Activated CD4-positive, alpha-beta memory T cell treated with anti-CD3 and anti-CD28 coated beads, Interleukin-2, amount 10 ng/mL, durations not matched to agents 7 days and 5 days (primary cell): ENCODE measurements at regions not wholly inside any gene's neighbourhood (a gene's known extent, or its start where the extent isn't known, plus 50 kb on each side); places are given as distances from the start of the nearest gene placed in this dataset.

Experiments
- CTCF ChIA-PET: fragments of 350-600 bp; sonication (Branson Sonifier 250); formaldehyde crosslinking; loops from one replicate; lab custom pipeline; 2021; ENCODE audit warnings: antibody characterized with exemption, inconsistent platforms; lab: Charles Lee
- POLR2A ChIA-PET: fragments of 350-600 bp; sonication (Branson Sonifier 250); formaldehyde crosslinking; loops from one replicate; lab custom pipeline; 2021; ENCODE audit warnings: antibody characterized with exemption; lab: Charles Lee
- DNase-seq: peaks from one replicate; pipeline ENCODE4 v3.0.0-alpha.2; 2020
- H3K27ac Mint-ChIP-seq: one replicate; pipeline ENCODE4 v1.8.0; 2021; ENCODE audit warnings: mild to moderate bottlenecking, mixed read lengths
- H3K27me3 Mint-ChIP-seq: one replicate; pipeline ENCODE4 v1.8.0; 2021; ENCODE audit warnings: mixed read lengths
- H3K36me3 Mint-ChIP-seq: one replicate; pipeline ENCODE4 v1.8.0; 2021; ENCODE audit warnings: low read depth, mixed read lengths
- H3K4me1 Mint-ChIP-seq: one replicate; pipeline ENCODE4 v1.8.0; 2021; ENCODE audit warnings: mixed read lengths
- H3K4me3 Mint-ChIP-seq: one replicate; pipeline ENCODE4 v1.8.0; 2021; ENCODE audit warnings: mild to moderate bottlenecking, mixed read lengths
- H3K9me3 Mint-ChIP-seq: one replicate; pipeline ENCODE4 v1.8.0; 2021; ENCODE audit warnings: mixed read lengths

DNA sequence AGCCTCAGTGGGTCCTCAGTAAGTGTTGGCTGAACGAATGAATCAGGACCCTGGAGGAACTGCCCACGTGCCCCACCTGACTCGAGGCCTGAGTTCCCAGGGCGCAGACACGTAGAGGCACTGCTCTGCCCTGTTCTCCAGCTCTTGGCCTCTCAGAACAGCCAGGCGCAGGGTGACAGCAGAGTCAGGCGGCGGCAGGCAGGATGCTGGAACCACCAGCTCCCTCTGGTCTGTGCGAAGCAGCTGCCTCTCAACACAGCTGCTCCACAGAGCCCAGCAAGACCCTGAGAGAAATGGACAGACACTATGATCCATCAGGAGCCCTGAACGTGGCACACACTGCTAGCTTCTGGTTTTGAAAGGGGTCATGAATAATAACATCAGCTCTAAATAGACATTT lies 53.1 kb upstream of the BCO1 start:
- H3K4me1 Mint-ChIP-seq, result no peaks in the 10 kb centered on the region
- DNase-seq, result no peak
- H3K4me3 Mint-ChIP-seq, result no peak overlapping the region
- H3K27me3 Mint-ChIP-seq, result peaks cover 1% of the 10 kb centered on the region
- CTCF ChIA-PET, result no interaction called here
- POLR2A ChIA-PET, result no interaction called here
- H3K27ac Mint-ChIP-seq, result no peak overlapping the region
- no peaks in the 10 kb centered on the region for H3K36me3 Mint-ChIP-seq
- H3K9me3 Mint-ChIP-seq, result no peaks in the 10 kb centered on the region

DNA sequence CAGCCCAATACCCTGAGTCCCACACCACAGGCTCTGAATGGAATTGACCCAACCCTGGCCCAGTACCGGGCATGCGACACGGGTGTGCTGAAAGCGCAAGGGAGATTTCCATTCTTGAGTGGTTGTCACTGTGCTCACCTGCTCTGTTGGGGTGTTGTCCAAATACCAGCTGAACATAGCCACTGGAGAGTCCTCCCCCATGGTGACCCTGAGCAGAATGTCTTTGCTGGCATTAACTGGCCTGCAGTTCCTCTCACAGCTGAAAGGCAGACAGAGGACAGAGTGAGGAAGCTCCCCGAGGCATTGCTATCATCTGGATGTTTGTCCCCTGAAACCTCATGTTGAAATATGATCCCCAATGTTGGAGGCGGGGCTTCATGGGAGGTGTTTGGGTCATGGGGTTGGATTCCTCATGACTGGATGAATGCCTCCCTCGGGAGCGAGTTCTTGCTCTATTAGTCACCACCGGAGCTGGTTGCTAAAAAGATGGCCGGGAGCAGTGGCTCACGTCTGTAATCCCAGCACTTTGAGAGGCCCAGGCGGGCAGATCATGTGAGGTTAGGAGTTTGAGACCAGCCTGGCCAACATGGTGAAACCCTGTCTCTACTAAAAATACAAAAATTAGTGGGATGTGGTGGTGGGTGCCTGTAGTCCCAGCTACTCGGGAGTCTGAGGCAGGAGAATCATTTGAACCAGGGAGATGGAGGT lies 57.3 kb upstream of the BCO1 start:
- no peak overlapping the region for H3K4me3 Mint-ChIP-seq
- H3K36me3 Mint-ChIP-seq, result no peaks in the 10 kb centered on the region
- peaks cover 3% of the 10 kb centered on the region for H3K27me3 Mint-ChIP-seq
- ChIA-PET POLR2A (no interaction called here), CTCF (interaction anchor here (0.5 to 0.9 kb wide), 3 partner anchors 24 to 38 kb away, joined by 3 to 5 read pairs (median 3); no protein-coding TSS in a partner anchor)
- DNase-seq, result no peak
- no peak overlapping the region for H3K27ac Mint-ChIP-seq
- no peaks in the 10 kb centered on the region for H3K4me1 Mint-ChIP-seq
- H3K9me3 Mint-ChIP-seq, result no peaks in the 10 kb centered on the region

DNA sequence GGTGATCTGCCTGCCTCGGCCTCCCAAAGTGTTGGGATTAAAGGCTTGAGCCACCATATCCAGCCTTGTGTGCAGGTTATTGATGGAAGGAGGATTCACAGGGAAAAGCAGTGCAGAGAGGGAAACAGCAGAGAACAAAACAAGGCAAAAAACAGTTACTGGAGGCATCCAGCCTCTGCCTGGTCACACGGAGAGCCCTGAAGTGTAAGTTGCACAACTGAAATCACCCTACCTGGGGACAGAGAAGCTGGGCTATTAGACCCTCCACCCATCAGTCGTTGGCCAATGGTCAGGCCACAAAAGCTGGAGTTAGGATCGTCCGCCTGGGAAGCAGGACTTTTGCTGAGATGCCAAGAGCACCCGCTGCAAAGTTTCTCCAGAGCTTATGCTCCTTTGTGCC lies 57.9 kb upstream of the BCO1 start:
- ChIA-PET CTCF (interaction anchor here (0.9 kb wide), 1 partner anchor 25 kb away, joined by 3 read pairs; no protein-coding TSS in a partner anchor), POLR2A (no interaction called here)
- no peaks in the 10 kb centered on the region for H3K4me1 Mint-ChIP-seq

DNA sequence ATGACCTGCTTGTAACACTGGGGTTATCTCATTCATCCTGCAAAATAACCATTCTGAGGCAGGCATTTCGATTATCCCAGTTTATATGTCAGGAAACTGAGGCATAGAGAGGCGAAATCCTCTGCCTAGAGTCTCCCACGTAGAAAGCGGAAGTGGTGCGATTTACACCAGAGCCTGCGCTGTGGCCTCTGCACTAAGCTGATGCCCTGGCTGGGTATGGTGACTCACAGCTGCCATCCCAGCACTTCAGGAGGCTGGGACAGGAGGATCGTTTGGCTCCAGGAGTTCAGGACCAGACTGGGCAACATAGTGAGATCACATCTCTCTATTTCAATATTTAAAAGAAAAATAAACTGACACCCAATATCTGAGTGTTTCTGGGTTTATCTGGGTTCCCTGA lies 59.3 kb upstream of the BCO1 start:
- Mint-ChIP-seq H3K27me3 (peaks cover 3% of the 10 kb centered on the region), H3K9me3 (no peaks in the 10 kb centered on the region), H3K4me1 (no peaks in the 10 kb centered on the region), H3K4me3 (no peak overlapping the region), H3K36me3 (no peaks in the 10 kb centered on the region), H3K27ac (no peak overlapping the region)
- DNase-seq, result no peak
- POLR2A ChIA-PET, result no interaction called here
- CTCF ChIA-PET, result no interaction called here

More for the DNA sequence above, 57.9 kb upstream of the BCO1 start:
- no peak overlapping the region for H3K4me3 Mint-ChIP-seq
- H3K9me3 Mint-ChIP-seq, result no peaks in the 10 kb centered on the region
- H3K36me3 Mint-ChIP-seq, result no peaks in the 10 kb centered on the region
- DNase-seq, result no peak
- peaks cover 3% of the 10 kb centered on the region for H3K27me3 Mint-ChIP-seq
- no peak overlapping the region for H3K27ac Mint-ChIP-seq

- Mint-ChIP-seq H3K27ac (no peak overlapping the region), H3K36me3 (no peaks in the 10 kb centered on the region), H3K9me3 (no peaks in the 10 kb centered on the region), H3K4me3 (no peak overlapping the region), H3K4me1 (no peaks in the 10 kb centered on the region), H3K27me3 (peaks cover 2% of the 10 kb centered on the region)
- POLR2A ChIA-PET, result no interaction called here
- CTCF ChIA-PET, result no interaction called here
- no peak for DNase-seq
These were observed 63.1 kb upstream of the BCO1 start for GRCh38 chr16:81175325-81175891.

DNA sequence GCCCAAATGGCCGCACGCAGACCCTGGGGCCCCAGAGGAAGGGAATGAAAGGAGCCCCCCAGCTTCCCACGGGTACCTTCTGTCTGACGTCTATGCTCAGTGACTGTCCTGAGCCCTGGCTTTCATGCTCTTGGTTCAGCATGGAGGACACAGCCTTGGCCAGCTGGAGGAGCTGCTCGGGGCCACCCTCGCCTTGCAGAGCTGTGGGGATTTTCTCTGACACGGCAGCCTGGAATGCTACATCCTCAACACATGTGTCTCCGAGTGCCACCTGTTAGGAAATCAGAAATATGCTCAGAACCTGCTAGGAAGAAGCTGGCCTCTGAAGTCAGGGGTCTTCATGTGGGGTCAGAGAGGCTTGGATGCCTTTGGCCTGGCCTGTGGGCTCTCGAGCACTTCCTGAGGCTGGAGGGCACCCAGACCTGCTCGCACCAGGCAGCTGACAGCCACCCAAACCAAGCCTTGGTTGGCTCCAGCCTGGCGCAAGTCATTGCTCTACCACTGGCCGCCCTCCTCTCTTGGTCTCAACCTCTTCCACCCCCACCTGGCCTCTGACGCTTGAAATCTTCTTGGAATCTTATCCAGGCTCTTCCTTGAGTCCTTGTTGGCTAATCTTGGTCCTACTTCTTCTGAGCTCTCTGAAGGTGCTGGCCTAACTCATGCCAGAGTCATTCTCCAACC lies 63.7 kb upstream of the BCO1 start:
- no peak overlapping the region for H3K4me3 Mint-ChIP-seq
- H3K9me3 Mint-ChIP-seq, result no peaks in the 10 kb centered on the region
- no peaks in the 10 kb centered on the region for H3K4me1 Mint-ChIP-seq
- CTCF ChIA-PET, result no interaction called here
- POLR2A ChIA-PET, result no interaction called here
- H3K36me3 Mint-ChIP-seq, result no peaks in the 10 kb centered on the region
- peaks cover 2% of the 10 kb centered on the region for H3K27me3 Mint-ChIP-seq
- no peak overlapping the region for H3K27ac Mint-ChIP-seq
- DNase-seq, result no peak

DNA sequence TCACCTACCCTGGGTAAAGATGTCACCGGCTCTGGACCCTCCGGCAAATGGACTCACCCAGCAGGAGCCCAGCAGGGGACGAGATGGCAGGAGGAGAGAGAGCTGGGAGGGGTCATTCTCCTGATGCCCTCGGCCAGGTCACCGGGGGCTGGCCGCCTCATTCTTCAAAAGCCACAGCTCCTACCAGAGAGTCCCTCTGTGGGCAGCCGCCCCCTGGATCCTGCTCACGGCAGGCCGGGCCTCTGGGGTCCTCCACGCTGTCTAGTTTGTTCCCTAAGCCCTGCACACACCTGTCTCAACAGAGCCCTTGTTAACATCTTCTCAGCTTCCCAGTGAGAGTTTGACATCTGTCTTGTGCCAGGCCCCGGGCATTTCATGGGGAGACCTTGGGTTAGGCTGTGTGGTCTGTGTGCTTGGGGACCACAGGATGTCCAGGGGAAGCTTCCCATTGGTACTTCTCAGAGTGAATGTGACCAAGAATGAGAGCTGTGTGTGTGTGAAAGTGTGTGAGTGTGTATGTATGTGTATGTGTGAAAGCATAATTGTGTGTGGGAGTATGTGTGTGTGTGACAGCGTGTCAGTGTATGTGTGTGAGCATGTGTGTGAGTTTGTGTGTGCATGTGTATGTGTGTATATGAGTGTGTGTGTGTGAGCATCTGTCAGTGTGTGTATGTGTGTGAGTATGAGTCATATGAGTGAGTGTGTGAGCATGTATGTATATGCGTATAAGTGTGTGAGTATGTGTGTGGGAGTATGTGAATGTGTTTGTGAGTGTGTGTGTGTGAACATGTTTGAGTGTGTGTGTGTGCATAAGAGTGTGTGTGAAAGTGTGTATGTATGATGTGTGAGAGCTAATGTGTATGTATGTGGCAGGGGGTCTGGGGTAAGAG lies 65.5 kb upstream of the BCO1 start:
- CTCF ChIA-PET, result no interaction called here
- H3K9me3 Mint-ChIP-seq, result no peaks in the 10 kb centered on the region
- H3K27ac Mint-ChIP-seq, result no peak overlapping the region
- H3K27me3 Mint-ChIP-seq, result peaks cover 2% of the 10 kb centered on the region
- H3K4me1 Mint-ChIP-seq, result no peaks in the 10 kb centered on the region
- POLR2A ChIA-PET, result no interaction called here
- no peak overlapping the region for H3K4me3 Mint-ChIP-seq
- DNase-seq, result no peak
- no peaks in the 10 kb centered on the region for H3K36me3 Mint-ChIP-seq

- no peaks in the 10 kb centered on the region for H3K36me3 Mint-ChIP-seq
- no peak overlapping the region for H3K4me3 Mint-ChIP-seq
- ChIA-PET CTCF (no interaction called here), POLR2A (no interaction called here)
- DNase-seq, result no peak
- no peak overlapping the region for H3K27ac Mint-ChIP-seq
- no peaks in the 10 kb centered on the region for H3K27me3 Mint-ChIP-seq
- H3K4me1 Mint-ChIP-seq, result no peaks in the 10 kb centered on the region
- H3K9me3 Mint-ChIP-seq, result no peaks in the 10 kb centered on the region
These were observed 67.7 kb upstream of the BCO1 start for GRCh38 chr16:81170824-81171223.

- Mint-ChIP-seq H3K4me1 (no peaks in the 10 kb centered on the region), H3K27me3 (no peaks in the 10 kb centered on the region), H3K27ac (no peak overlapping the region), H3K9me3 (no peaks in the 10 kb centered on the region), H3K4me3 (no peak overlapping the region), H3K36me3 (no peaks in the 10 kb centered on the region)
- ChIA-PET POLR2A (no interaction called here), CTCF (no interaction called here)
- DNase-seq, result no peak
These were observed 70.1 kb upstream of the BCO1 start for GRCh38 chr16:81168406-81168805.

DNA sequence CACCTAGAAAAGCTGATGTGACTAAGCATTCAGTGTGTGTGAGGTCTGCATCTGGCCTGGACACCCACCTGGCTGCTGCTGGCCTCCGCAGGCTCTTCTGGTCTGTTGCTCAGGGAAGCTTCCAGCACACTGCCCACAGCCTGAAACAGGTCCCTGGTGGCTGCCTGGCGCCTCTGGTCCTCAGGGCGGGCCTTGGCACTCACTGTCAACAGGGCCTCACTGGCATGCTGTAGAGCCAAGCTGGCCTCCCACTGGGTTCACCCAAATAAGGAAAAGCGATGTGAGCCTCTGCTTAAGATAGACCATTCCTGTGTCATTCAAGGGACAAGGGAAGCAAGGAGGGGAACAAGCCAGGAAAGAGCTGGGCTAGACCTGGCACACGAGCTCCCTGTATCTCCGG lies 70.6 kb upstream of the BCO1 start:
- no peak overlapping the region for H3K4me3 Mint-ChIP-seq
- H3K4me1 Mint-ChIP-seq, result no peaks in the 10 kb centered on the region
- ChIA-PET POLR2A (no interaction called here), CTCF (no interaction called here)
- H3K27ac Mint-ChIP-seq, result no peak overlapping the region
- H3K9me3 Mint-ChIP-seq, result no peaks in the 10 kb centered on the region
- H3K36me3 Mint-ChIP-seq, result no peaks in the 10 kb centered on the region
- H3K27me3 Mint-ChIP-seq, result no peaks in the 10 kb centered on the region
- no peak for DNase-seq

GRCh38 chr16:81166417-81167300 lies 70.5 kb upstream of the GCSH start:
- Mint-ChIP-seq H3K9me3 (no peaks in the 10 kb centered on the region), H3K4me1 (no peaks in the 10 kb centered on the region), H3K27me3 (no peaks in the 10 kb centered on the region), H3K4me3 (no peak overlapping the region), H3K36me3 (no peaks in the 10 kb centered on the region), H3K27ac (no peak overlapping the region)
- CTCF ChIA-PET, result no interaction called here
- POLR2A ChIA-PET, result no interaction called here
- no peak for DNase-seq

GRCh38 chr16:81165411-81166097 lies 69.4 kb upstream of the GCSH start:
- Mint-ChIP-seq H3K9me3 (no peaks in the 10 kb centered on the region), H3K4me3 (no peak overlapping the region), H3K4me1 (no peaks in the 10 kb centered on the region), H3K27me3 (no peaks in the 10 kb centered on the region), H3K27ac (no peak overlapping the region), H3K36me3 (no peaks in the 10 kb centered on the region)
- CTCF ChIA-PET, result no interaction called here
- no peak for DNase-seq
- POLR2A ChIA-PET, result no interaction called here
